IMR-90 (cell line): ENCODE measurements at regions not wholly inside any gene's neighbourhood (a gene's known extent, or its start where the extent isn't known, plus 50 kb on each side); places are given as distances from the start of the nearest gene placed in this dataset.

ENCODE experiments used
- BHLHE40 ChIP-seq: fragments of 150-350 bp; IDR thresholded peaks from 2 replicates; pipeline ENCODE4 v1.6.1; 2016; ENCODE audit warnings: mild to moderate bottlenecking, low read depth, low read length
- CHD1 ChIP-seq: IDR thresholded peaks from 2 replicates; pipeline ENCODE4 v1.6.1; 2012; ENCODE audit warnings: low read depth, low read length, improper control_type of control experiment
- RAD21 ChIP-seq: IDR thresholded peaks from 2 replicates; pipeline ENCODE4 v1.6.1; 2012; ENCODE audit warnings: low read length, improper control_type of control experiment
- USF2 ChIP-seq: fragments of 150-350 bp; IDR thresholded peaks from 2 replicates; pipeline ENCODE4 v1.6.1; 2017; ENCODE audit warnings: mild to moderate bottlenecking, antibody characterized with exemption, low read length, low read depth

GRCh38 chr1:234969581-234970400, 158.8 kb downstream of the TOMM20 start (continued):
- no peak for TF ChIP-seq CHD1
- peak; percentile 91 for TF ChIP-seq USF2
- TF ChIP-seq BHLHE40 = peak; percentile 30; the same call in 1 of the 2 replicates
- TF ChIP-seq RAD21 = no peak; the same call in 1 of the 2 replicates
